Colonic mucosa (tissue), 4 donors: ENCODE measurements at regions not wholly inside any gene's neighbourhood (a gene's known extent, or its start where the extent isn't known, plus 50 kb on each side); places are given as distances from the start of the nearest gene placed in this dataset.

Experiments used
- DNase-seq: peaks from one replicate; pipeline ENCODE4 v3.0.0-alpha.2; 2020
- H3K27ac ChIP-seq: fragments of 200-600 bp; one replicate; pipeline ENCODE4 v1.8.0; 2021
- H3K27me3 ChIP-seq: fragments of 200-600 bp; one replicate; pipeline ENCODE4 v1.8.0; 2021
- H3K36me3 ChIP-seq: fragments of 200-600 bp; one replicate; pipeline ENCODE4 v1.8.0; 2021
- H3K4me1 ChIP-seq: fragments of 200-600 bp; one replicate; pipeline ENCODE4 v1.8.0; 2021; ENCODE audit warnings: mild to moderate bottlenecking
- H3K4me3 ChIP-seq: fragments of 200-600 bp; one replicate; pipeline ENCODE4 v1.8.0; 2021
- H3K9ac ChIP-seq, 2 donors: one replicate each; pipeline ENCODE4 v1.7.0; 2013; ENCODE audit warnings: control low read depth in 2 of 2, low read depth in 2 of 2, low read length in 2 of 2
- H3K9me3 ChIP-seq: fragments of 200-600 bp; one replicate; pipeline ENCODE4 v1.8.0; 2021
- intact Hi-C: fragments of 100-400 bp; cut with DNase I; formaldehyde crosslinking; loops from one replicate; pipeline ENCODE4 v1.14.1; 2022
- TF ChIP-seq, protein P1 (sequence below): fragments of 200-600 bp; IDR thresholded peaks from one replicate; pipeline ENCODE4 v1.8.0; 2022; ENCODE audit warnings: antibody characterized with exemption, mild to moderate bottlenecking
- donor health status: healthy.
- donor health status: DM: no; HTN: no; CAD: no.
- donor health status: DM: no; HTN: no; CAD: no.

- no peak overlapping the region for H3K9ac ChIP-seq
- no peaks in the 10 kb centered on the region for H3K27me3 ChIP-seq
- H3K9me3 ChIP-seq = no peaks in the 10 kb centered on the region
- intact Hi-C loops = no loop called here
- H3K27ac ChIP-seq = no peak overlapping the region
- no peak for DNase-seq
- no peak overlapping the region for H3K4me3 ChIP-seq
- H3K4me1 ChIP-seq = no peaks in the 10 kb centered on the region
- TF ChIP-seq, protein P1, sequence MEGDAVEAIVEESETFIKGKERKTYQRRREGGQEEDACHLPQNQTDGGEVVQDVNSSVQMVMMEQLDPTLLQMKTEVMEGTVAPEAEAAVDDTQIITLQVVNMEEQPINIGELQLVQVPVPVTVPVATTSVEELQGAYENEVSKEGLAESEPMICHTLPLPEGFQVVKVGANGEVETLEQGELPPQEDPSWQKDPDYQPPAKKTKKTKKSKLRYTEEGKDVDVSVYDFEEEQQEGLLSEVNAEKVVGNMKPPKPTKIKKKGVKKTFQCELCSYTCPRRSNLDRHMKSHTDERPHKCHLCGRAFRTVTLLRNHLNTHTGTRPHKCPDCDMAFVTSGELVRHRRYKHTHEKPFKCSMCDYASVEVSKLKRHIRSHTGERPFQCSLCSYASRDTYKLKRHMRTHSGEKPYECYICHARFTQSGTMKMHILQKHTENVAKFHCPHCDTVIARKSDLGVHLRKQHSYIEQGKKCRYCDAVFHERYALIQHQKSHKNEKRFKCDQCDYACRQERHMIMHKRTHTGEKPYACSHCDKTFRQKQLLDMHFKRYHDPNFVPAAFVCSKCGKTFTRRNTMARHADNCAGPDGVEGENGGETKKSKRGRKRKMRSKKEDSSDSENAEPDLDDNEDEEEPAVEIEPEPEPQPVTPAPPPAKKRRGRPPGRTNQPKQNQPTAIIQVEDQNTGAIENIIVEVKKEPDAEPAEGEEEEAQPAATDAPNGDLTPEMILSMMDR = no peak
- H3K36me3 ChIP-seq = no peaks in the 10 kb centered on the region
These were observed 363.8 kb upstream of the SHH start for GRCh38 chr7:156176039-156176438.

DNA sequence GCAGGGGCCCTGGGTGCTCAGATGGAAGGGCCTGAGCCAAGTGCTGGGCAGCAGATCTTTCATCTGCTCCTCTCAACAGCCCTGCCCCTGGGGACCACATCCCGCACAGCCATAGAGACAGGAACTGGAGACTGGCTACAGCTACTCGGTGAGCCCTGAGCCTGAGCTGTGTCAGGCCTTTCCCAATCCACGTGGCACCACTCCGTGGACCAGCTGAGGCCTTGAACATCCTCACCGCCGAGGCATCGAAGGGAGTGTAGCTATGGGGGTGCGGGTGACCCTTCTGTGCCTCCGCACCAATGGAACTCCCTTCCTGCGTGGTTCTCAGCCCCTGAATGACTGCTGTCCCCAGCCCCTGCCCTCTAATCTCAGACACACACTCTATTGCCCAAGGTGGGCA lies 362.7 kb upstream of the SHH start:
- Histone ChIP-seq H3K4me1 (no peaks in the 10 kb centered on the region), H3K27ac (no peak overlapping the region), H3K4me3 (no peak overlapping the region), H3K9me3 (no peaks in the 10 kb centered on the region), H3K27me3 (no peaks in the 10 kb centered on the region), H3K36me3 (no peaks in the 10 kb centered on the region), H3K9ac (no peak overlapping the region)
- intact Hi-C loops = no loop called here
- no peak for DNase-seq
- TF ChIP-seq, protein P1 = no peak

DNA sequence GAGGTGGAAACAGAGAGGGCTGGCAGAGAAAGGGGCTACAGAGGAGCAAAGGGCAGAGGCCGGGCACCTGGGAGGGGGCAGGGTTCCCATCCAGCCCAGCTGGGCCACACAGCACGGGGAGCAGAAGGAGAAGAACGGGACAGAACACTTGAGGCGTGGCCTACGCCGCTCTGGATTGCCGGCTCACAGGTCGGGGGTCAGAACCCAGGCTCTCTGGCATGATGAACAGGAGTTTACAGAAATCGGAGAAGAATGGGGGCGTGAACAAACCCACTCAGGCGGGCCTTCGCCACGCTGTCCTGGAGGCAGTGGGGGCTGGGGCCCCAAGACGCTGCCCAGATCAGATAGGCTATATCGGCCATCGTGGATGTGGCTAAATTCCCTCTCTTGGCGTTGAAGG lies 362.2 kb upstream of the SHH start:
- Histone ChIP-seq H3K27ac (no peak overlapping the region), H3K9ac (no peak overlapping the region), H3K36me3 (no peaks in the 10 kb centered on the region), H3K27me3 (no peaks in the 10 kb centered on the region), H3K4me1 (no peaks in the 10 kb centered on the region), H3K4me3 (no peak overlapping the region), H3K9me3 (no peaks in the 10 kb centered on the region)
- TF ChIP-seq, protein P1 = no peak
- DNase-seq = no peak
- intact Hi-C loops = no loop called here

DNA sequence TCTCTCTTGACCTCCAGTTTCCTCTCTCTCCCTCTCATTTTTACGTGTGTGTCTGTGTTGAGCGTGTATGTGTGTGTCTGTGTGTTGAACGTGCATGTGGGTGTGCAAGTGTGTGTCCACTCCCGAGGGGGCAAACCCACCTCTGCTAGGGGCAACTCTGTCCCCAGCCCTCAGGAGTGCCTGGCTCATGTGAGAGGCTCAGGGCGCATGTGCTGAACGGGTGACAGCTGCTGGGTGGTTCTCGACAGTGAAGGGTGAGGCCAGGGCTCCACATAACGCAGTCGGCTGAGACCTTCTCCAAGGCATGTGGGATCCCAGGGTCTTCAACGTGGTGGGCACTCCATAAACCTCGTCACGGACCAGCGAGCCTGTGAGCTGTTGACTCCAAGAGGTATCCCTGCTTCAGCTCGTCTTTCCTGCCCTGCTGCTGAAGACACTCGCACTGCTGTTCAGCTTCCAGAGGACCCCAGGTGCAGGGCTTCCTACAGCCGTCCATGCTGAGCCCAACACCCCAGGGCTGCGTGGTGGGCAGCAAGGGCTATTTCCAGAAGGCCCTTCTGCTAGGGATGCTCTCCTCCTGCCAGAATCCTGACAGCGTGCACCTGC lies 361.6 kb upstream of the SHH start:
- no peak overlapping the region for H3K27ac ChIP-seq
- no peak overlapping the region for H3K4me3 ChIP-seq
- no peaks in the 10 kb centered on the region for H3K36me3 ChIP-seq
- TF ChIP-seq, protein P1 = no peak
- no peak for DNase-seq
- no peak overlapping the region for H3K9ac ChIP-seq
- H3K9me3 ChIP-seq = no peaks in the 10 kb centered on the region
- H3K4me1 ChIP-seq = no peaks in the 10 kb centered on the region
- no peaks in the 10 kb centered on the region for H3K27me3 ChIP-seq
- intact Hi-C loops = no loop called here

GRCh38 chr7:156173346-156173745 lies 361.1 kb upstream of the SHH start:
- Histone ChIP-seq H3K4me1 (no peaks in the 10 kb centered on the region), H3K4me3 (no peak overlapping the region), H3K9ac (no peak overlapping the region), H3K9me3 (no peaks in the 10 kb centered on the region), H3K27me3 (no peaks in the 10 kb centered on the region), H3K27ac (no peak overlapping the region), H3K36me3 (no peaks in the 10 kb centered on the region)
- intact Hi-C loops = no loop called here
- TF ChIP-seq, protein P1 = no peak
- no peak for DNase-seq
